ENCODE measurements at regions not wholly inside any gene's neighbourhood (a gene's known extent, or its start where the extent isn't known, plus 50 kb on each side); places are given as distances from the start of the nearest gene placed in this dataset.
"Not testable (repeated sequence)": the region's sequence is repeated elsewhere in the genome, so short reads cannot be mapped to it uniquely, and the experiment has no call there.

- DNase-seq (ENCODE audit: extremely low read depth in 1 of 2, low read depth in 1 of 2) = no peak
These were observed 51.3 kb upstream of the EGFL6 start for GRCh38 chrX:13518126-13518525.

- no peak for DNase-seq (ENCODE audit: extremely low read depth in 1 of 2, low read depth in 1 of 2)
These were observed 54.0 kb upstream of the EGFL6 start for GRCh38 chrX:13515211-13515930.

- DNase-seq (ENCODE audit: extremely low read depth in 1 of 2, low read depth in 1 of 2) = no peak
These were observed 57.5 kb upstream of the EGFL6 start for GRCh38 chrX:13511944-13512330.

GRCh38 chrX:13511241-13511943, 58.0 kb upstream of the EGFL6 start:
- DNase-seq (ENCODE audit: extremely low read depth in 1 of 2, low read depth in 1 of 2) = no peak

GRCh38 chrX:13507893-13508292, 61.5 kb upstream of the EGFL6 start:
- no peak for DNase-seq (ENCODE audit: extremely low read depth in 1 of 2, low read depth in 1 of 2)

- peak in 1 of 2 donors; percentile 6 for DNase-seq (ENCODE audit: extremely low read depth in 1 of 2, low read depth in 1 of 2)
These were observed 62.8 kb upstream of the EGFL6 start for GRCh38 chrX:13506574-13506973.

GRCh38 chrX:13502590-13502989, 66.8 kb upstream of the EGFL6 start:
- DNase-seq (ENCODE audit: extremely low read depth in 1 of 2, low read depth in 1 of 2) = no peak

- no peak for DNase-seq (ENCODE audit: extremely low read depth in 1 of 2, low read depth in 1 of 2)
These were observed 69.7 kb upstream of the EGFL6 start for GRCh38 chrX:13499736-13500135.

GRCh38 chrX:13498238-13498637, 71.2 kb upstream of the EGFL6 start:
- no peak for DNase-seq (ENCODE audit: extremely low read depth in 1 of 2, low read depth in 1 of 2)

GRCh38 chrX:13495232-13495631, 74.2 kb upstream of the EGFL6 start:
- no peak for DNase-seq (ENCODE audit: extremely low read depth in 1 of 2, low read depth in 1 of 2)

GRCh38 chrX:13494562-13494961, 74.8 kb upstream of the EGFL6 start:
- no peak for DNase-seq (ENCODE audit: extremely low read depth in 1 of 2, low read depth in 1 of 2)

- DNase-seq (ENCODE audit: extremely low read depth in 1 of 2, low read depth in 1 of 2) = no peak
These were observed 75.7 kb upstream of the EGFL6 start for GRCh38 chrX:13493659-13494058.

- no peak for DNase-seq (ENCODE audit: extremely low read depth in 1 of 2, low read depth in 1 of 2)
These were observed 77.1 kb upstream of the EGFL6 start for GRCh38 chrX:13492286-13492685.

GRCh38 chrX:13491061-13491460, 78.3 kb upstream of the EGFL6 start:
- no peak for DNase-seq (ENCODE audit: extremely low read depth in 1 of 2, low read depth in 1 of 2)

- no peak for DNase-seq (ENCODE audit: extremely low read depth in 1 of 2, low read depth in 1 of 2)
These were observed 79.9 kb upstream of the EGFL6 start for GRCh38 chrX:13489454-13489853.

- peak in 1 of 2 donors; percentile 8 for DNase-seq (ENCODE audit: extremely low read depth in 1 of 2, low read depth in 1 of 2)
These were observed 81.5 kb upstream of the EGFL6 start for GRCh38 chrX:13487731-13488505.

GRCh38 chrX:13485167-13485566, 84.2 kb upstream of the EGFL6 start:
- no peak for DNase-seq (ENCODE audit: extremely low read depth in 1 of 2, low read depth in 1 of 2)

GRCh38 chrX:13483773-13484172, 85.6 kb upstream of the EGFL6 start:
- no peak for DNase-seq (ENCODE audit: extremely low read depth in 1 of 2, low read depth in 1 of 2)

- no peak for DNase-seq (ENCODE audit: extremely low read depth in 1 of 2, low read depth in 1 of 2)
These were observed 86.5 kb upstream of the EGFL6 start for GRCh38 chrX:13482746-13483541.

GRCh38 chrX:13480780-13481179, 88.6 kb upstream of the EGFL6 start:
- DNase-seq (ENCODE audit: extremely low read depth in 1 of 2, low read depth in 1 of 2) = not testable (repeated sequence)

GRCh38 chrX:13479452-13479813, 90.0 kb upstream of the EGFL6 start:
- no peak for DNase-seq (ENCODE audit: extremely low read depth in 1 of 2, low read depth in 1 of 2)
